ENCODE measurements at regions not wholly inside any gene's neighbourhood (a gene's known extent, or its start where the extent isn't known, plus 50 kb on each side); places are given as distances from the start of the nearest gene placed in this dataset.

GRCh38 chr1:98366343-98366742 is 295.2 kb upstream of the SNX7 start:
- H2AFZ ChIP-seq (ENCODE audit: low read depth): no peak overlapping the region
- no peaks in the 10 kb centered on the region for H3K27me3 ChIP-seq (ENCODE audit: insufficient read depth)
- no peaks in the 10 kb centered on the region for H3K79me2 ChIP-seq (ENCODE audit: insufficient read depth)
- no peak for TF ChIP-seq FOXM1 (IDR thresholded peaks at IDR 0.05; ENCODE audit: low read depth)
- no peak for TF ChIP-seq IRF3 (IDR thresholded peaks at IDR 0.05; ENCODE audit: low read depth, low read length)
- TF ChIP-seq GATA2 (CRISPR knock-in tag; IDR thresholded peaks at IDR 0.05): no peak
- no peak for TF ChIP-seq RFX5 (IDR thresholded peaks at IDR 0.05; ENCODE audit: low read length)
- H3K4me1 ChIP-seq (ENCODE audit: control insufficient read depth in 1 of 2, insufficient read depth in 2 of 2, low read depth in 1 of 2, low read length in 1 of 2): no peaks in the 10 kb centered on the region; a peak in 1 of 4 replicates
- no peaks in the 10 kb centered on the region for H4K20me1 ChIP-seq (ENCODE audit: insufficient read depth)
- no peak overlapping the region for H3K9ac ChIP-seq
- H3K9me3 ChIP-seq: no peaks in the 10 kb centered on the region
- H3F3A ChIP-seq (replicated peaks; ENCODE audit: insufficient read depth): no peaks in the 10 kb centered on the region
- no peak overlapping the region for H3K4me3 ChIP-seq (ENCODE audit: low read depth in 2 of 2, low read length in 1 of 2)
- H3K9me2 ChIP-seq: no peaks in the 10 kb centered on the region
- H3K27ac ChIP-seq (ENCODE audit: low read depth in 2 of 2, low read length in 1 of 2): no peak overlapping the region
- ChIA-PET CTCF (no interaction called here), POLR2A (no interaction called here)
- no peak for DNase-seq
- 90% methylated on average over 3 of the region's 3 CpGs for WGBS (ENCODE audit: low lambda C conversion rate)
- no peaks in the 10 kb centered on the region for H3K36me3 ChIP-seq (replicated peaks in 1 of 2; ENCODE audit: control insufficient read depth in 1 of 2, insufficient read depth in 2 of 2, low read length in 1 of 2)
- no peak overlapping the region for H3K4me2 ChIP-seq

- H2AFZ ChIP-seq (ENCODE audit: low read depth): no peak overlapping the region
- ChIA-PET CTCF (interaction anchor here (0.6 kb wide), 1 partner anchor 58 kb away, joined by 3 read pairs; no protein-coding TSS in a partner anchor), POLR2A (no interaction called here)
- H4K20me1 ChIP-seq (ENCODE audit: insufficient read depth): no peaks in the 10 kb centered on the region
- no peaks in the 10 kb centered on the region for H3K9me3 ChIP-seq
- H3K4me1 ChIP-seq (ENCODE audit: control insufficient read depth in 1 of 2, insufficient read depth in 2 of 2, low read depth in 1 of 2, low read length in 1 of 2): no peaks in the 10 kb centered on the region; a peak in 1 of 4 replicates
- no peaks in the 10 kb centered on the region for H3K36me3 ChIP-seq (replicated peaks in 1 of 2; ENCODE audit: control insufficient read depth in 1 of 2, insufficient read depth in 2 of 2, low read length in 1 of 2)
- no peak overlapping the region for H3K9ac ChIP-seq
- no peak for TF ChIP-seq YY1 (IDR thresholded peaks at IDR 0.05; ENCODE audit: low read depth)
- no peak for TF ChIP-seq USF1 (IDR thresholded peaks at IDR 0.05; ENCODE audit: borderline replicate concordance, low read depth)
- no peak for TF ChIP-seq RAD21 (IDR thresholded peaks at IDR 0.05; ENCODE audit: low read length)
- TF ChIP-seq TEAD4 (IDR thresholded peaks at IDR 0.05; ENCODE audit: borderline replicate concordance, insufficient read depth): no peak
- TF ChIP-seq TAF1 (IDR thresholded peaks at IDR 0.05; ENCODE audit: borderline replicate concordance, low read depth, low read length): no peak
- no peak for TF ChIP-seq RCOR1 (IDR thresholded peaks at IDR 0.05; ENCODE audit: low read length)
- no peak for TF ChIP-seq FOSL2 (IDR thresholded peaks at IDR 0.05; ENCODE audit: borderline replicate concordance, low read depth)
- no peak for TF ChIP-seq POLR2AphosphoS5 (IDR thresholded peaks at IDR 0.05; ENCODE audit: low read depth, low read length)
- TF ChIP-seq FOXJ3 (CRISPR knock-in tag; IDR thresholded peaks at IDR 0.05): no peak
- no peak for TF ChIP-seq PBX3 (IDR thresholded peaks at IDR 0.05)
- no peak for TF ChIP-seq GABPA (IDR thresholded peaks at IDR 0.05; ENCODE audit: low read depth)
- TF ChIP-seq SMC3 (IDR thresholded peaks at IDR 0.05; ENCODE audit: low read depth, low read length): no peak
- no peak for TF ChIP-seq NFIC (IDR thresholded peaks at IDR 0.05; ENCODE audit: borderline replicate concordance)
- no peaks in the 10 kb centered on the region for H3K79me2 ChIP-seq (ENCODE audit: insufficient read depth)
- no peak overlapping the region for H3K4me2 ChIP-seq
- no peaks in the 10 kb centered on the region for H3K27me3 ChIP-seq (ENCODE audit: insufficient read depth)
- no peak overlapping the region for H3K27ac ChIP-seq (ENCODE audit: low read depth in 2 of 2, low read length in 1 of 2)
- no peaks in the 10 kb centered on the region for H3F3A ChIP-seq (replicated peaks; ENCODE audit: insufficient read depth)
- whole genome bisulfite sequencing (ENCODE audit: low lambda C conversion rate): 100% methylated on average over 1 of the region's 1 CpG
- no peak overlapping the region for H3K4me3 ChIP-seq (ENCODE audit: low read depth in 2 of 2, low read length in 1 of 2)
- H3K9me2 ChIP-seq: no peaks in the 10 kb centered on the region
- no peak for DNase-seq
These were observed 297.0 kb upstream of the SNX7 start for GRCh38 chr1:98364544-98364943.
